Osteocyte (in vitro differentiated cells): ENCODE measurements at regions not wholly inside any gene's neighbourhood (a gene's known extent, or its start where the extent isn't known, plus 50 kb on each side); places are given as distances from the start of the nearest gene placed in this dataset.

ENCODE experiments used
- DNase-seq: peaks from one replicate; pipeline ENCODE4 v3.0.0; 2021; ENCODE audit warnings: mixed read lengths; ENCODE audit not compliant: unreplicated experiment; ENCODE audit errors: extremely low spot score
- H3K27ac Mint-ChIP-seq: one replicate; pipeline ENCODE4 v1.8.0; 2021; ENCODE audit warnings: mild to moderate bottlenecking, mixed read lengths; ENCODE audit not compliant: unreplicated experiment
- H3K27me3 Mint-ChIP-seq: one replicate; pipeline ENCODE4 v1.8.0; 2021; ENCODE audit warnings: mixed read lengths; ENCODE audit not compliant: unreplicated experiment
- H3K36me3 Mint-ChIP-seq: one replicate; pipeline ENCODE4 v1.8.0; 2021; ENCODE audit warnings: mixed read lengths; ENCODE audit not compliant: unreplicated experiment
- H3K4me1 Mint-ChIP-seq: one replicate; pipeline ENCODE4 v1.8.0; 2021; ENCODE audit warnings: mixed read lengths; ENCODE audit not compliant: unreplicated experiment
- H3K4me3 Mint-ChIP-seq: one replicate; pipeline ENCODE4 v1.8.0; 2021; ENCODE audit warnings: mild to moderate bottlenecking, moderate library complexity, mixed read lengths; ENCODE audit not compliant: unreplicated experiment
- H3K9me3 Mint-ChIP-seq: one replicate; pipeline ENCODE4 v1.8.0; 2021; ENCODE audit warnings: mixed read lengths; ENCODE audit not compliant: unreplicated experiment
- TF ChIP-seq, protein P1 (sequence below): fragments of 200-600 bp; sonication (generic); IDR thresholded peaks from 2 replicates; pipeline ENCODE4 v1.5.0; 2021; ENCODE audit warnings: antibody characterized with exemption, mild to moderate bottlenecking, moderate library complexity

DNA sequence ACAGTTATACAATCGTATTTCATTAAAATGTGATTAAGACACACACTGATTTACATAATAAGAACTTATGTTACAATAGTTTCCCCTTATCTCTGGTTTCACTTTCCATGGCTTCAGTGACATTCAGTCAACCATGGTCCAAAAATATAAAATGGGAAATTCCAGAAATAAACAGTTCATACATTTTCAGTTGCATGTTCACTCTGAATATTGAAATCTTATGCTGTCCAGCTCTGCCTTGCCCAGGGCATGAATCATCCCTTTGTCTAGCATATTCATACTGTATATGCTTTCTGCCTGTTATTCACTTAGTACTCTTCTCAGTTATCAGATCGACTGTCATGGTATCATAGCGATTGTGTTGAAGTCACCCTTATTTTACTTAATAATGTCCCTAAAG is 173.8 kb upstream of the DCAF12L2 start:
- Mint-ChIP-seq H3K4me1 (no peaks in the 10 kb centered on the region), H3K27me3 (no peaks in the 10 kb centered on the region), H3K9me3 (peaks cover 37% of the 10 kb centered on the region), H3K27ac (no peak overlapping the region), H3K4me3 (no peak overlapping the region), H3K36me3 (no peaks in the 10 kb centered on the region)
- DNase-seq: no peak
- TF ChIP-seq, protein P1, sequence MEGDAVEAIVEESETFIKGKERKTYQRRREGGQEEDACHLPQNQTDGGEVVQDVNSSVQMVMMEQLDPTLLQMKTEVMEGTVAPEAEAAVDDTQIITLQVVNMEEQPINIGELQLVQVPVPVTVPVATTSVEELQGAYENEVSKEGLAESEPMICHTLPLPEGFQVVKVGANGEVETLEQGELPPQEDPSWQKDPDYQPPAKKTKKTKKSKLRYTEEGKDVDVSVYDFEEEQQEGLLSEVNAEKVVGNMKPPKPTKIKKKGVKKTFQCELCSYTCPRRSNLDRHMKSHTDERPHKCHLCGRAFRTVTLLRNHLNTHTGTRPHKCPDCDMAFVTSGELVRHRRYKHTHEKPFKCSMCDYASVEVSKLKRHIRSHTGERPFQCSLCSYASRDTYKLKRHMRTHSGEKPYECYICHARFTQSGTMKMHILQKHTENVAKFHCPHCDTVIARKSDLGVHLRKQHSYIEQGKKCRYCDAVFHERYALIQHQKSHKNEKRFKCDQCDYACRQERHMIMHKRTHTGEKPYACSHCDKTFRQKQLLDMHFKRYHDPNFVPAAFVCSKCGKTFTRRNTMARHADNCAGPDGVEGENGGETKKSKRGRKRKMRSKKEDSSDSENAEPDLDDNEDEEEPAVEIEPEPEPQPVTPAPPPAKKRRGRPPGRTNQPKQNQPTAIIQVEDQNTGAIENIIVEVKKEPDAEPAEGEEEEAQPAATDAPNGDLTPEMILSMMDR: no peak

DNA sequence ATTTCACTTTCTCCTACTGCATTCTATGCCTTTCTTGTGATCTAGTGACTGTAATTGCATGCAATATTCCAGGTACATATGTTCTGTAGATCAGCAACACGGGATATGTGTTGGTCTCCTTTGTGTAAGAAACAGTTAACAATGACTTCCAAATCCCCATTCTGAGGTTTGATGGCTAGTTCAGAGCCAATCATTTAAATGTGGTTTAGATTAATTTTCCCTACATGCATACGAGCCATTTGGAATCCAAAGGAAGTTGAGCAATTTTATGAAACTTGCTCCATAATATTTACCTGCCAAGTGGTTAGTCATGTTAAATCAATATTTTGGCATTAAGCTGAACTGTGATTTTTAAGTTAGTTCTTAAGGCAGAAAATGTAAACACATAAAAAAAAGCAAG is 172.8 kb upstream of the DCAF12L2 start:
- Mint-ChIP-seq H3K27me3 (no peaks in the 10 kb centered on the region), H3K9me3 (peaks cover 31% of the 10 kb centered on the region), H3K4me1 (no peaks in the 10 kb centered on the region), H3K27ac (no peak overlapping the region), H3K36me3 (no peaks in the 10 kb centered on the region), H3K4me3 (no peak overlapping the region)
- DNase-seq: no peak
- TF ChIP-seq, protein P1: no peak

DNA sequence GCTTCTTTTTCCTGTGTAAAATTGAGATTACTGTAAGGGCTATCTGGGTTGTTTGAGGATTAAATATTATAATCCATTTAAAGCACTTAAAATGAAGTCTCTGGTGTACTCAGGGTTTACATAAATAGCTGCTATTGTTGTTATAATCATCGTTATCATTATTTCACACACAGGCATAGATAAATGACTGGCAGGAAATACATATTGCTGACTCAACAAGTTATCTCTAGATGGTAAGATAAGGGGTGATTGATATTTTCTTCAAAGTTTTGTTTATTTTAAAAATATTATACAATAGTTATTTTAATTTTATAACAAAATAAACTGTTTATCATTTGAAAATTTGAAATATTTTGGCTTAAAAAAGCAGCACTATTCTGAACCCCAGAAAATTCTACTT is 134.3 kb upstream of the DCAF12L2 start:
- H3K36me3 Mint-ChIP-seq: no peaks in the 10 kb centered on the region
- no peak for DNase-seq
- H3K4me1 Mint-ChIP-seq: no peaks in the 10 kb centered on the region
- peaks cover 42% of the 10 kb centered on the region for H3K9me3 Mint-ChIP-seq
- no peak overlapping the region for H3K27ac Mint-ChIP-seq
- H3K4me3 Mint-ChIP-seq: no peak overlapping the region
- H3K27me3 Mint-ChIP-seq: no peaks in the 10 kb centered on the region
- TF ChIP-seq, protein P1: no peak

- Mint-ChIP-seq H3K9me3 (peaks cover 57% of the 10 kb centered on the region), H3K4me3 (no peak overlapping the region), H3K27me3 (no peaks in the 10 kb centered on the region), H3K4me1 (no peaks in the 10 kb centered on the region), H3K27ac (no peak overlapping the region), H3K36me3 (no peaks in the 10 kb centered on the region)
- DNase-seq: no peak
- TF ChIP-seq, protein P1: no peak
Measured at GRCh38 chrX:126272795-126273497, 106.9 kb upstream of the DCAF12L2 start.

GRCh38 chrX:126265116-126265515 is 99.0 kb upstream of the DCAF12L2 start:
- H3K27ac Mint-ChIP-seq: no peak overlapping the region
- no peak for DNase-seq
- H3K4me1 Mint-ChIP-seq: no peaks in the 10 kb centered on the region
- no peaks in the 10 kb centered on the region for H3K36me3 Mint-ChIP-seq
- H3K9me3 Mint-ChIP-seq: peaks cover 41% of the 10 kb centered on the region
- H3K4me3 Mint-ChIP-seq: no peak overlapping the region
- H3K27me3 Mint-ChIP-seq: no peaks in the 10 kb centered on the region
- TF ChIP-seq, protein P1: no peak
